OCI-LY3 (cell line): ENCODE measurements at regions not wholly inside any gene's neighbourhood (a gene's known extent, or its start where the extent isn't known, plus 50 kb on each side); places are given as distances from the start of the nearest gene placed in this dataset.

Experiments
- CTCF ChIP-seq: fragments of 200-600, 300-600 bp; sonication (generic); IDR thresholded peaks from 2 replicates; pipeline ENCODE4 v1.5.1; 2014; ENCODE audit warnings: antibody characterized with exemption, low read length, low read depth
- EZH2phosphoT487 ChIP-seq: fragments of 200-600 bp; shearing (Covaris generic); IDR thresholded peaks from 2 replicates; pipeline ENCODE4 v1.6.1; 2018; ENCODE audit warnings: antibody characterized with exemption, mixed run types, low read depth

GRCh38 chr10:78737883-78738856, 330.6 kb upstream of the ZMIZ1 start:
- TF ChIP-seq CTCF (no peak), EZH2phosphoT487 (no peak)
